ENCODE measurements at regions not wholly inside any gene's neighbourhood (a gene's known extent, or its start where the extent isn't known, plus 50 kb on each side); places are given as distances from the start of the nearest gene placed in this dataset.

- no peaks in the 10 kb centered on the region for H3K36me3 Mint-ChIP-seq (ENCODE audit: low read depth)
- DNase-seq: no peak
- ChIA-PET CTCF (no interaction called here), POLR2A (no interaction called here)
- no peak overlapping the region for H3K27ac Mint-ChIP-seq
- H3K27me3 Mint-ChIP-seq: no peaks in the 10 kb centered on the region
- H3K9me3 Mint-ChIP-seq: no peaks in the 10 kb centered on the region
- H3K4me3 Mint-ChIP-seq: no peak overlapping the region
- H3K4me1 Mint-ChIP-seq: no peaks in the 10 kb centered on the region
Measured at GRCh38 chr11:103619480-103619879, 417.0 kb upstream of the DDI1 start.

GRCh38 chr11:103619938-103620337 is 416.5 kb upstream of the DDI1 start:
- no peaks in the 10 kb centered on the region for H3K36me3 Mint-ChIP-seq (ENCODE audit: low read depth)
- no peak overlapping the region for H3K27ac Mint-ChIP-seq
- H3K4me3 Mint-ChIP-seq: no peak overlapping the region
- CTCF ChIA-PET: no interaction called here
- DNase-seq: no peak
- no peaks in the 10 kb centered on the region for H3K4me1 Mint-ChIP-seq
- POLR2A ChIA-PET: no interaction called here
- no peaks in the 10 kb centered on the region for H3K9me3 Mint-ChIP-seq
- H3K27me3 Mint-ChIP-seq: no peaks in the 10 kb centered on the region

GRCh38 chr11:103622296-103622695 is 414.1 kb upstream of the DDI1 start:
- Mint-ChIP-seq H3K4me1 (no peaks in the 10 kb centered on the region), H3K9me3 (no peaks in the 10 kb centered on the region), H3K36me3 (ENCODE audit: low read depth) (no peaks in the 10 kb centered on the region), H3K4me3 (no peak overlapping the region), H3K27me3 (no peaks in the 10 kb centered on the region), H3K27ac (no peak overlapping the region)
- no peak for DNase-seq
- POLR2A ChIA-PET: no interaction called here
- CTCF ChIA-PET: interaction anchor here (1.0 kb wide), 1 partner anchor 18 kb away, joined by 3 read pairs; no protein-coding TSS in a partner anchor

- DNase-seq: no peak
- Mint-ChIP-seq H3K4me1 (no peaks in the 10 kb centered on the region), H3K27me3 (no peaks in the 10 kb centered on the region), H3K27ac (no peak overlapping the region), H3K4me3 (no peak overlapping the region), H3K36me3 (ENCODE audit: low read depth) (no peaks in the 10 kb centered on the region), H3K9me3 (no peaks in the 10 kb centered on the region)
- ChIA-PET CTCF (interaction anchor here (1.2 kb wide), 1 partner anchor 11 kb away, joined by 3 read pairs; no protein-coding TSS in a partner anchor), POLR2A (no interaction called here)
Measured at GRCh38 chr11:103623933-103624332, 412.5 kb upstream of the DDI1 start.

- H3K4me3 Mint-ChIP-seq: no peak overlapping the region
- no peaks in the 10 kb centered on the region for H3K4me1 Mint-ChIP-seq
- no peak for DNase-seq
- H3K27me3 Mint-ChIP-seq: peaks cover 2% of the 10 kb centered on the region
- ChIA-PET CTCF (no interaction called here), POLR2A (no interaction called here)
- H3K9me3 Mint-ChIP-seq: no peaks in the 10 kb centered on the region
- no peak overlapping the region for H3K27ac Mint-ChIP-seq
- no peaks in the 10 kb centered on the region for H3K36me3 Mint-ChIP-seq (ENCODE audit: low read depth)
Measured at GRCh38 chr11:103624708-103625623, 411.5 kb upstream of the DDI1 start.

- Mint-ChIP-seq H3K36me3 (ENCODE audit: low read depth) (no peaks in the 10 kb centered on the region), H3K27ac (no peak overlapping the region), H3K27me3 (peaks cover 2% of the 10 kb centered on the region), H3K4me3 (no peak overlapping the region), H3K9me3 (no peaks in the 10 kb centered on the region), H3K4me1 (no peaks in the 10 kb centered on the region)
- no peak for DNase-seq
- ChIA-PET CTCF (no interaction called here), POLR2A (no interaction called here)
Measured at GRCh38 chr11:103625624-103625965, 410.8 kb upstream of the DDI1 start.

- no peaks in the 10 kb centered on the region for H3K9me3 Mint-ChIP-seq
- H3K36me3 Mint-ChIP-seq (ENCODE audit: low read depth): no peaks in the 10 kb centered on the region
- H3K27me3 Mint-ChIP-seq: peaks cover 2% of the 10 kb centered on the region
- H3K4me1 Mint-ChIP-seq: no peaks in the 10 kb centered on the region
- no peak for DNase-seq
- H3K4me3 Mint-ChIP-seq: no peak overlapping the region
- CTCF ChIA-PET: no interaction called here
- POLR2A ChIA-PET: no interaction called here
- no peak overlapping the region for H3K27ac Mint-ChIP-seq
Measured at GRCh38 chr11:103628121-103628520, 408.3 kb upstream of the DDI1 start.

- Mint-ChIP-seq H3K4me3 (no peak overlapping the region), H3K36me3 (ENCODE audit: low read depth) (no peaks in the 10 kb centered on the region), H3K9me3 (no peaks in the 10 kb centered on the region), H3K27me3 (peaks cover 2% of the 10 kb centered on the region), H3K27ac (no peak overlapping the region), H3K4me1 (no peaks in the 10 kb centered on the region)
- ChIA-PET POLR2A (no interaction called here), CTCF (no interaction called here)
- no peak for DNase-seq
Measured at GRCh38 chr11:103631841-103632240, 404.6 kb upstream of the DDI1 start.

- no peaks in the 10 kb centered on the region for H3K9me3 Mint-ChIP-seq
- no peaks in the 10 kb centered on the region for H3K4me1 Mint-ChIP-seq
- H3K27ac Mint-ChIP-seq: no peak overlapping the region
- DNase-seq: no peak
- H3K27me3 Mint-ChIP-seq: peaks cover 3% of the 10 kb centered on the region
- POLR2A ChIA-PET: no interaction called here
- CTCF ChIA-PET: no interaction called here
- H3K36me3 Mint-ChIP-seq (ENCODE audit: low read depth): no peaks in the 10 kb centered on the region
- H3K4me3 Mint-ChIP-seq: no peak overlapping the region
Measured at GRCh38 chr11:103633068-103633788, 403.2 kb upstream of the DDI1 start.

GRCh38 chr11:103633819-103634590 is 402.4 kb upstream of the DDI1 start:
- Mint-ChIP-seq H3K4me1 (no peaks in the 10 kb centered on the region), H3K9me3 (no peaks in the 10 kb centered on the region), H3K4me3 (no peak overlapping the region), H3K27ac (no peak overlapping the region), H3K36me3 (ENCODE audit: low read depth) (no peaks in the 10 kb centered on the region), H3K27me3 (peaks cover 3% of the 10 kb centered on the region)
- ChIA-PET CTCF (no interaction called here), POLR2A (no interaction called here)
- DNase-seq: no peak

GRCh38 chr11:103636232-103636631 is 400.2 kb upstream of the DDI1 start:
- ChIA-PET POLR2A (no interaction called here), CTCF (no interaction called here)
- H3K27me3 Mint-ChIP-seq: peaks cover 2% of the 10 kb centered on the region
- DNase-seq: no peak
- no peaks in the 10 kb centered on the region for H3K4me1 Mint-ChIP-seq
- no peak overlapping the region for H3K4me3 Mint-ChIP-seq
- no peaks in the 10 kb centered on the region for H3K36me3 Mint-ChIP-seq (ENCODE audit: low read depth)
- no peaks in the 10 kb centered on the region for H3K9me3 Mint-ChIP-seq
- H3K27ac Mint-ChIP-seq: no peak overlapping the region

GRCh38 chr11:103637295-103637694 is 399.1 kb upstream of the DDI1 start:
- no peak for DNase-seq
- Mint-ChIP-seq H3K4me3 (no peak overlapping the region), H3K4me1 (no peaks in the 10 kb centered on the region), H3K9me3 (no peaks in the 10 kb centered on the region), H3K27me3 (peaks cover 2% of the 10 kb centered on the region), H3K36me3 (ENCODE audit: low read depth) (no peaks in the 10 kb centered on the region), H3K27ac (no peak overlapping the region)
- ChIA-PET CTCF (no interaction called here), POLR2A (no interaction called here)

GRCh38 chr11:103637831-103638230 is 398.6 kb upstream of the DDI1 start:
- Mint-ChIP-seq H3K9me3 (no peaks in the 10 kb centered on the region), H3K4me3 (no peak overlapping the region), H3K27me3 (peaks cover 2% of the 10 kb centered on the region), H3K27ac (no peak overlapping the region), H3K4me1 (no peaks in the 10 kb centered on the region), H3K36me3 (ENCODE audit: low read depth) (no peaks in the 10 kb centered on the region)
- DNase-seq: no peak
- ChIA-PET POLR2A (no interaction called here), CTCF (no interaction called here)
